GM23338 (cell line): ENCODE measurements at regions not wholly inside any gene's neighbourhood (a gene's known extent, or its start where the extent isn't known, plus 50 kb on each side); places are given as distances from the start of the nearest gene placed in this dataset.

Experiments
- ATAC-seq: fragments of 200-7000 bp; cut with Tn5 transposase; 3 replicates; pipeline ENCODE4 v1.9.1; 2020
- DNase-seq: peaks from one replicate; pipeline ENCODE4 v3.0.0-alpha.2; 2015; ENCODE audit warnings: low spot score
- H2AFZ ChIP-seq: fragments of 200-600 bp; sonication (generic); 2 replicates; pipeline ENCODE4 v1.8.0; 2016; ENCODE audit warnings: antibody characterized with exemption, mild to moderate bottlenecking, moderate library complexity
- H3F3A ChIP-seq: fragments of 200-600 bp; sonication (generic); replicated peaks from 2 replicates; pipeline ENCODE4 v1.8.0; 2017; ENCODE audit warnings: antibody characterized with exemption, mixed run types, low read depth
- H3K27ac ChIP-seq: fragments of 200-600 bp; sonication (generic); 2 replicates; pipeline ENCODE4 v1.6.1; 2016; ENCODE audit warnings: low read depth
- H3K27me3 ChIP-seq: fragments of 200-600 bp; sonication (generic); 2 replicates; pipeline ENCODE4 v1.8.0; 2016; ENCODE audit warnings: mild to moderate bottlenecking, mixed run types, moderate library complexity; ENCODE audit not compliant: insufficient read depth
- H3K36me3 ChIP-seq: fragments of 200-600 bp; sonication (generic); 2 replicates; pipeline ENCODE4 v1.8.0; 2016; ENCODE audit warnings: mild to moderate bottlenecking; ENCODE audit not compliant: insufficient read depth
- H3K4me1 ChIP-seq: fragments of 200-600 bp; sonication (generic); 2 replicates; pipeline ENCODE4 v1.8.0; 2016; ENCODE audit warnings: mild to moderate bottlenecking, moderate library complexity; ENCODE audit not compliant: insufficient read depth
- H3K4me2 ChIP-seq: fragments of 200-600 bp; sonication (generic); 2 replicates; pipeline ENCODE4 v1.7.1; 2017; ENCODE audit warnings: mixed run types
- H3K4me3 ChIP-seq: fragments of 200-600 bp; sonication (generic); 2 replicates; pipeline ENCODE4 v1.6.1; 2016; ENCODE audit warnings: mixed run types
- H3K79me2 ChIP-seq: fragments of 200-600 bp; sonication (generic); replicated peaks from 2 replicates; pipeline ENCODE4 v1.8.0; 2017; ENCODE audit warnings: mild to moderate bottlenecking; ENCODE audit not compliant: insufficient read depth
- H3K9me2 ChIP-seq: fragments of 200-600 bp; sonication (generic); 2 replicates; pipeline ENCODE4 v1.8.0; 2017; ENCODE audit not compliant: insufficient read depth
- H4K20me1 ChIP-seq: fragments of 200-600 bp; sonication (generic); replicated peaks from 2 replicates; pipeline ENCODE4 v1.8.0; 2017; ENCODE audit warnings: mild to moderate bottlenecking; ENCODE audit not compliant: insufficient read depth
- H3K27ac Mint-ChIP-seq: 2 replicates; pipeline ENCODE4 v1.8.0; 2020; ENCODE audit warnings: inconsistent platforms, mild to moderate bottlenecking, moderate library complexity, mixed read lengths
- H3K27me3 Mint-ChIP-seq: 3 replicates; pipeline ENCODE4 v1.8.0; 2022; ENCODE audit warnings: low read depth, mild to moderate bottlenecking, moderate library complexity, mixed read lengths, inconsistent platforms; ENCODE audit not compliant: insufficient read depth, poor library complexity
- H3K36me3 Mint-ChIP-seq: 3 replicates; pipeline ENCODE4 v1.8.0; 2021; ENCODE audit warnings: low read depth, mild to moderate bottlenecking, inconsistent platforms, moderate library complexity, mixed read lengths
- H3K4me1 Mint-ChIP-seq: 3 replicates; pipeline ENCODE4 v1.8.0; 2020; ENCODE audit warnings: mild to moderate bottlenecking, inconsistent platforms, mixed read lengths
- H3K4me3 Mint-ChIP-seq: 3 replicates; pipeline ENCODE4 v1.8.0; 2021; ENCODE audit warnings: moderate library complexity, mild to moderate bottlenecking, inconsistent platforms, mixed read lengths
- H3K9me3 Mint-ChIP-seq: 3 replicates; pipeline ENCODE4 v1.8.0; 2020; ENCODE audit warnings: moderate library complexity, mild to moderate bottlenecking, inconsistent platforms, mixed read lengths
- CREB1 ChIP-seq: fragments of 250-450 bp; sonication (Bioruptor Pico); IDR thresholded peaks from 2 replicates; pipeline ENCODE4 v1.5.0; 2020; ENCODE audit warnings: low read depth, mild to moderate bottlenecking, moderate library complexity
- CTCF ChIP-seq, 2 experiments: fragments of 200-600 bp in 1 of 2; sonication (generic) in 1 of 2; conservative IDR thresholded peaks; 2 replicates each; pipeline versions ENCODE4 v1.5.1 to v1.6.1; 2016 to 2017; ENCODE audit warnings: antibody characterized with exemption in 2 of 2, low read depth in 2 of 2, mild to moderate bottlenecking in 2 of 2, moderate library complexity in 1 of 2
- ETS1 ChIP-seq: IDR thresholded peaks from 2 replicates; pipeline ENCODE4 v1.6.1; 2016; ENCODE audit warnings: antibody characterized with exemption
- EZH2 ChIP-seq: fragments of 200-600 bp; sonication (generic); IDR thresholded peaks from one replicate; pipeline ENCODE4 v1.8.0; 2017; ENCODE audit warnings: antibody characterized with exemption, mild to moderate bottlenecking, low read depth; ENCODE audit not compliant: unreplicated experiment
- EZH2phosphoT487 ChIP-seq: fragments of 200-600 bp; sonication (generic); IDR thresholded peaks from one replicate; pipeline ENCODE4 v1.8.1; 2018; ENCODE audit warnings: antibody characterized with exemption; ENCODE audit not compliant: unreplicated experiment
- JUNB ChIP-seq: IDR thresholded peaks from one replicate; pipeline ENCODE4 v1.6.1; 2016; ENCODE audit warnings: antibody characterized with exemption; ENCODE audit not compliant: unreplicated experiment
- NANOG ChIP-seq: IDR thresholded peaks from 2 replicates; pipeline ENCODE4 v1.6.1; 2016; ENCODE audit warnings: antibody characterized with exemption, borderline replicate concordance
- POLR2AphosphoS5 ChIP-seq: IDR thresholded peaks from 2 replicates; pipeline ENCODE4 v1.6.1; 2016; ENCODE audit warnings: antibody characterized with exemption, low read depth
- REST ChIP-seq: IDR thresholded peaks from one replicate; pipeline ENCODE4 v1.6.1; 2018; ENCODE audit warnings: antibody characterized with exemption; ENCODE audit not compliant: unreplicated experiment
- STAT1 ChIP-seq: IDR thresholded peaks from one replicate; pipeline ENCODE4 v1.6.1; 2016; ENCODE audit warnings: antibody characterized with exemption; ENCODE audit not compliant: unreplicated experiment
- ZNF114 ChIP-seq: fragments of 250-450 bp; sonication (Bioruptor Pico); IDR thresholded peaks from 2 replicates; pipeline ENCODE4 v1.5.0; 2020; ENCODE audit warnings: mild to moderate bottlenecking, moderate library complexity
- ZNF331 ChIP-seq: fragments of 250-450 bp; sonication (Bioruptor Pico); IDR thresholded peaks from 2 replicates; pipeline ENCODE4 v1.5.0; 2020; ENCODE audit warnings: low read depth, mild to moderate bottlenecking, moderate library complexity
- ZNF462 ChIP-seq: fragments of 250-450 bp; sonication (Bioruptor Pico); IDR thresholded peaks from 2 replicates; pipeline ENCODE4 v1.5.0; 2020; ENCODE audit warnings: mild to moderate bottlenecking, moderate library complexity

GRCh38 chr20:47849596-47849995 is 64.3 kb upstream of the SULF2 start:
- 0 out of 3 replicates have a peak, but pooled peaks cover 3% of the 10 kb centered on the region for H3K4me1 Mint-ChIP-seq
- no peak overlapping the region for H3K4me2 ChIP-seq
- H3K79me2 ChIP-seq: no peaks in the 10 kb centered on the region
- H3K36me3 ChIP-seq: no peaks in the 10 kb centered on the region
- no peak overlapping the region for H3K4me3 Mint-ChIP-seq
- H3K9me2 ChIP-seq: no peaks in the 10 kb centered on the region
- H3K27me3 Mint-ChIP-seq: peaks cover 5% of the 10 kb centered on the region
- TF ChIP-seq NANOG: no peak
- no peak for TF ChIP-seq POLR2AphosphoS5
- no peak for TF ChIP-seq REST
- no peak for TF ChIP-seq ZNF462
- no peak for TF ChIP-seq ZNF331 (CRISPR knock-in tag)
- TF ChIP-seq CREB1 (CRISPR knock-in tag): no peak
- TF ChIP-seq STAT1: no peak
- no peak for TF ChIP-seq JUNB
- no peak for TF ChIP-seq ETS1
- no peak for TF ChIP-seq EZH2phosphoT487
- TF ChIP-seq EZH2: no peak
- no peak for TF ChIP-seq CTCF (conservative IDR thresholded peaks at IDR 0.05; ENCODE audit: low read depth in 2 of 2)
- TF ChIP-seq ZNF114 (CRISPR knock-in tag): no peak
- no peaks in the 10 kb centered on the region for H3F3A ChIP-seq
- H4K20me1 ChIP-seq: no peaks in the 10 kb centered on the region; the same call in 1 of the 2 replicates
- H3K36me3 Mint-ChIP-seq: peaks cover 17% of the 10 kb centered on the region
- H3K4me1 ChIP-seq: no peaks in the 10 kb centered on the region
- no peak overlapping the region for H3K27ac Mint-ChIP-seq
- no peak overlapping the region for H3K4me3 ChIP-seq
- H3K9me3 Mint-ChIP-seq: peaks cover 30% of the 10 kb centered on the region
- ATAC-seq: no peak
- H3K27me3 ChIP-seq: no peaks in the 10 kb centered on the region
- no peak overlapping the region for H2AFZ ChIP-seq
- H3K27ac ChIP-seq: no peak overlapping the region
- no peak for DNase-seq
